Neural cell (in vitro differentiated cells): ENCODE measurements at regions not wholly inside any gene's neighbourhood (a gene's known extent, or its start where the extent isn't known, plus 50 kb on each side); places are given as distances from the start of the nearest gene placed in this dataset.

Experiments
- H2AFZ ChIP-seq: fragments of 200-600, 300-800 bp; sonication (generic), shearing (Covaris generic); 2 replicates; pipeline ENCODE4 v1.6.0; 2014; ENCODE audit warnings: low read depth, mild to moderate bottlenecking, antibody characterized with exemption, low read length, moderate library complexity
- H3F3A ChIP-seq: fragments of 200-600 bp; shearing (Covaris generic); 2 replicates; pipeline ENCODE4 v1.6.1; 2016; ENCODE audit warnings: mild to moderate bottlenecking, moderate library complexity, mixed read lengths, antibody characterized with exemption, low read length; ENCODE audit not compliant: insufficient read depth, poor library complexity, severe bottlenecking
- H3K27ac ChIP-seq: fragments of 200-600, 300-800 bp; sonication (generic), shearing (Covaris generic); 2 replicates; pipeline ENCODE4 v1.5.1; 2014; ENCODE audit warnings: mild to moderate bottlenecking, low read length, moderate library complexity
- H3K27me3 ChIP-seq: fragments of 300-800, 200-600 bp; sonication (generic), shearing (Covaris generic); 2 replicates; pipeline ENCODE4 v1.6.0; 2014; ENCODE audit warnings: mild to moderate bottlenecking, low read depth, low read length, moderate library complexity; ENCODE audit not compliant: insufficient read depth
- H3K36me3 ChIP-seq: fragments of 300-800, 200-600 bp; sonication (generic), shearing (Covaris generic); 2 replicates; pipeline ENCODE4 v1.5.1; 2014; ENCODE audit warnings: mild to moderate bottlenecking, antibody characterized with exemption, low read length, moderate library complexity; ENCODE audit not compliant: insufficient read depth
- H3K4me2 ChIP-seq: fragments of 300-800, 200-600 bp; sonication (generic), shearing (Covaris generic); 2 replicates; pipeline ENCODE4 v1.6.0; 2014; ENCODE audit warnings: mild to moderate bottlenecking, low read length
- H3K4me3 ChIP-seq: fragments of 300-800, 200-600 bp; sonication (generic), shearing (Covaris generic); 2 replicates; pipeline ENCODE4 v1.5.1; 2014; ENCODE audit warnings: mild to moderate bottlenecking, low read length, moderate library complexity
- H3K79me2 ChIP-seq: fragments of 200-600 bp; shearing (Covaris generic); replicated peaks from 2 replicates; pipeline ENCODE4 v1.6.0; 2014; ENCODE audit warnings: mild to moderate bottlenecking, low read length, moderate library complexity; ENCODE audit not compliant: insufficient read depth
- H3K9ac ChIP-seq: fragments of 300-800, 200-600 bp; sonication (generic), shearing (Covaris generic); 2 replicates; pipeline ENCODE4 v1.6.1; 2016; ENCODE audit warnings: mild to moderate bottlenecking, low read length, mixed read lengths
- H3K9me2 ChIP-seq: fragments of 200-600 bp; shearing (Covaris generic); 2 replicates; pipeline ENCODE4 v1.6.1; 2016; ENCODE audit warnings: mild to moderate bottlenecking, low read length, mixed read lengths; ENCODE audit not compliant: insufficient read depth
- H3K9me3 ChIP-seq: fragments of 200-600, 300-800 bp; sonication (generic), shearing (Covaris generic); 2 replicates; pipeline ENCODE4 v1.6.1; 2016; ENCODE audit warnings: mild to moderate bottlenecking, mixed run types, low read length, moderate library complexity, mixed read lengths
- H4K20me1 ChIP-seq: fragments of 200-600 bp; shearing (Covaris generic); 2 replicates; pipeline ENCODE4 v1.6.1; 2016; ENCODE audit warnings: mild to moderate bottlenecking, mixed run types; ENCODE audit not compliant: insufficient read depth
- EP300 ChIP-seq: fragments of 450-650 bp; conservative IDR thresholded peaks from 2 replicates; pipeline ENCODE4 v1.6.1; 2014; ENCODE audit warnings: antibody characterized with exemption, mild to moderate bottlenecking, moderate library complexity; ENCODE audit not compliant: poor library complexity, severe bottlenecking
- EZH2 ChIP-seq: fragments of 200-600, 300-800 bp; shearing (Covaris generic), sonication (generic); IDR thresholded peaks from 2 replicates; pipeline ENCODE4 v1.6.1; 2014; ENCODE audit warnings: antibody characterized with exemption, low read length, borderline replicate concordance, mild to moderate bottlenecking; ENCODE audit not compliant: insufficient read depth, poor library complexity, severe bottlenecking
- MXI1 ChIP-seq: fragments of 450-650 bp; conservative IDR thresholded peaks from 2 replicates; pipeline ENCODE4 v1.6.1; 2014; ENCODE audit warnings: antibody characterized with exemption, mild to moderate bottlenecking; ENCODE audit not compliant: poor library complexity, severe bottlenecking
- POLR2AphosphoS5 ChIP-seq: IDR thresholded peaks from 2 replicates; pipeline ENCODE4 v1.6.1; 2012
- RAD21 ChIP-seq: fragments of 450-650 bp; conservative IDR thresholded peaks from 2 replicates; pipeline ENCODE4 v1.6.1; 2014; ENCODE audit warnings: antibody characterized with exemption, mild to moderate bottlenecking, moderate library complexity
- SMC3 ChIP-seq: fragments of 450-650 bp; conservative IDR thresholded peaks from 2 replicates; pipeline ENCODE4 v1.6.1; 2014; ENCODE audit warnings: antibody characterized with exemption, mild to moderate bottlenecking, moderate library complexity; ENCODE audit not compliant: poor library complexity
- TAF1 ChIP-seq: IDR thresholded peaks from 2 replicates; pipeline ENCODE4 v1.6.1; 2012; ENCODE audit warnings: low read depth
- TF ChIP-seq, protein P1 (sequence below): IDR thresholded peaks from 2 replicates; pipeline ENCODE4 v1.6.1; 2012; ENCODE audit warnings: borderline replicate concordance
- TF ChIP-seq, protein P2 (sequence below): fragments of 450-650 bp; IDR thresholded peaks from 2 replicates; pipeline ENCODE4 v1.5.1; 2014; ENCODE audit warnings: antibody characterized with exemption, mild to moderate bottlenecking, moderate library complexity; ENCODE audit not compliant: poor library complexity, severe bottlenecking

DNA sequence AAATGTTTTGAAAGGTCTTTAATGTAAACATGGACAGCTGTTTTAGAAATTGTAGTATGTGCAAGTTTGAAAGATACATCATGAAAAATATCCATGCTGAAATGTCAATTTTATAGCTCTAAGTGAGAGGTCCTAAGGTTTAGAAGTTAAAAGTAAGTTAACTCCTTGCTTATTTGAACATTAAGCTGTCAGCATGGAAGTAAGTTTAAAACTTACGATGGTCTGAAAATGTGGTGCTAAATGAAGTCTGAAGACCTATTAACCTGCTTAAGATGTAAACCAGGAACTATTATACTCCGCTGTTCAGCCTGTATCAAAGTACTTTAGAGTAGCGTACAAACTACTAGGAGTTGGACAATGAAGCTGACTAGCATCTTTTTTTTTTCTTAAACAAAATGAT lies 1082.4 kb downstream of the TMTC2 start:
- Histone ChIP-seq H2AFZ (no peak overlapping the region), H3K4me3 (no peak overlapping the region), H3K27ac (no peak overlapping the region), H3K4me2 (no peak overlapping the region), H3K9me2 (no peaks in the 10 kb centered on the region), H3K79me2 (no peaks in the 10 kb centered on the region), H3F3A (no peaks in the 10 kb centered on the region), H3K36me3 (no peaks in the 10 kb centered on the region), H3K9ac (no peak overlapping the region), H4K20me1 (no peaks in the 10 kb centered on the region), H3K9me3 (no peaks in the 10 kb centered on the region), H3K27me3 (no peaks in the 10 kb centered on the region)
- no peak for TF ChIP-seq POLR2AphosphoS5
- no peak for TF ChIP-seq EZH2

DNA sequence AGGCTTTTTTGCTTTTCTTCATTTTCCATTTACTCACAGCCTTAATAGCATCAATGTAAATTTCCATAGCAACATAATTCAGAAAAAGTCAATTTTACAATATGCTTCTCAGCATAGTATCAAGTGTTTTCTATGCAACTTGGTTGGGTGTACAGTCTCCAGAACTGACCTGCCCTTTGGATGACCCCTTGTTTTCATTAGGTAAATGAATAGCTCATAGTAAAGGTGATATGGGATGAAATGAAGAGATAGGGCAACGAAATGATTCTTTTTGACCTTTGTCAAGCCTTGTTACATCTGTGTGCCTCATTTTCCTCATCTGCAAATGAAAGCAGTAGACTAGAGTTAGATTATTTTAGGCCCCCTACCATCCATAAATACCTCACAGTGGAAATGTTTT lies 1081.0 kb downstream of the TMTC2 start:
- no peak overlapping the region for H3K4me3 ChIP-seq
- no peak overlapping the region for H3K27ac ChIP-seq
- TF ChIP-seq, protein P1, sequence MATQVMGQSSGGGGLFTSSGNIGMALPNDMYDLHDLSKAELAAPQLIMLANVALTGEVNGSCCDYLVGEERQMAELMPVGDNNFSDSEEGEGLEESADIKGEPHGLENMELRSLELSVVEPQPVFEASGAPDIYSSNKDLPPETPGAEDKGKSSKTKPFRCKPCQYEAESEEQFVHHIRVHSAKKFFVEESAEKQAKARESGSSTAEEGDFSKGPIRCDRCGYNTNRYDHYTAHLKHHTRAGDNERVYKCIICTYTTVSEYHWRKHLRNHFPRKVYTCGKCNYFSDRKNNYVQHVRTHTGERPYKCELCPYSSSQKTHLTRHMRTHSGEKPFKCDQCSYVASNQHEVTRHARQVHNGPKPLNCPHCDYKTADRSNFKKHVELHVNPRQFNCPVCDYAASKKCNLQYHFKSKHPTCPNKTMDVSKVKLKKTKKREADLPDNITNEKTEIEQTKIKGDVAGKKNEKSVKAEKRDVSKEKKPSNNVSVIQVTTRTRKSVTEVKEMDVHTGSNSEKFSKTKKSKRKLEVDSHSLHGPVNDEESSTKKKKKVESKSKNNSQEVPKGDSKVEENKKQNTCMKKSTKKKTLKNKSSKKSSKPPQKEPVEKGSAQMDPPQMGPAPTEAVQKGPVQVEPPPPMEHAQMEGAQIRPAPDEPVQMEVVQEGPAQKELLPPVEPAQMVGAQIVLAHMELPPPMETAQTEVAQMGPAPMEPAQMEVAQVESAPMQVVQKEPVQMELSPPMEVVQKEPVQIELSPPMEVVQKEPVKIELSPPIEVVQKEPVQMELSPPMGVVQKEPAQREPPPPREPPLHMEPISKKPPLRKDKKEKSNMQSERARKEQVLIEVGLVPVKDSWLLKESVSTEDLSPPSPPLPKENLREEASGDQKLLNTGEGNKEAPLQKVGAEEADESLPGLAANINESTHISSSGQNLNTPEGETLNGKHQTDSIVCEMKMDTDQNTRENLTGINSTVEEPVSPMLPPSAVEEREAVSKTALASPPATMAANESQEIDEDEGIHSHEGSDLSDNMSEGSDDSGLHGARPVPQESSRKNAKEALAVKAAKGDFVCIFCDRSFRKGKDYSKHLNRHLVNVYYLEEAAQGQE: no peak
- no peak for TF ChIP-seq TAF1
- H3K4me2 ChIP-seq: no peak overlapping the region
- no peaks in the 10 kb centered on the region for H3K9me2 ChIP-seq
- no peak overlapping the region for H3K9ac ChIP-seq
- no peak overlapping the region for H2AFZ ChIP-seq
- H3F3A ChIP-seq: no peaks in the 10 kb centered on the region
- H4K20me1 ChIP-seq: no peaks in the 10 kb centered on the region
- H3K27me3 ChIP-seq: no peaks in the 10 kb centered on the region
- H3K9me3 ChIP-seq: no peaks in the 10 kb centered on the region
- no peaks in the 10 kb centered on the region for H3K79me2 ChIP-seq
- no peaks in the 10 kb centered on the region for H3K36me3 ChIP-seq

DNA sequence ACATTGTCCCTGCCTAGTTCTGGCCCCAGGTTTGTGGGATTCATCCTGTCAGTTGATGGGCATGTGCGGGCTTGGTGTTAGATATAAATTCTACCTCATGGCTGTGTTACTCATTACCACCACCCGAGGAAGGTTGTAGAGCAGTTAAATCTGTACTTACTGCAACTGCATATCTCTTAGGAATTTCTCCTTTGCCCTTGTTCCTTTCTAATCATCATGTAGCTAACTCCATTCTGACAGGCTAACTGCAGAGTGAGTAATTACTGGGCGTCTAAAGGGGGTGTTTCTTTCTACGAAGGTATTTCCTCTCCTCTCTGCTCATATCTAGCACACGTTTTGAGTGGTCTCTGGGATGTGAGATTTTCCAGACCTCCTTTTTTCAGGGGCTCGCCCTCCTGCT lies 1076.7 kb downstream of the TMTC2 start:
- no peak overlapping the region for H3K4me3 ChIP-seq
- no peak overlapping the region for H3K27ac ChIP-seq
- H3F3A ChIP-seq: no peaks in the 10 kb centered on the region
- H3K9me3 ChIP-seq: no peaks in the 10 kb centered on the region
- H3K9ac ChIP-seq: no peak overlapping the region
- no peak overlapping the region for H2AFZ ChIP-seq
- no peak overlapping the region for H3K4me2 ChIP-seq
- no peak for TF ChIP-seq TAF1
- TF ChIP-seq SMC3: no peak
- TF ChIP-seq, protein P1: no peak
- no peak for TF ChIP-seq EZH2
- TF ChIP-seq, protein P2, sequence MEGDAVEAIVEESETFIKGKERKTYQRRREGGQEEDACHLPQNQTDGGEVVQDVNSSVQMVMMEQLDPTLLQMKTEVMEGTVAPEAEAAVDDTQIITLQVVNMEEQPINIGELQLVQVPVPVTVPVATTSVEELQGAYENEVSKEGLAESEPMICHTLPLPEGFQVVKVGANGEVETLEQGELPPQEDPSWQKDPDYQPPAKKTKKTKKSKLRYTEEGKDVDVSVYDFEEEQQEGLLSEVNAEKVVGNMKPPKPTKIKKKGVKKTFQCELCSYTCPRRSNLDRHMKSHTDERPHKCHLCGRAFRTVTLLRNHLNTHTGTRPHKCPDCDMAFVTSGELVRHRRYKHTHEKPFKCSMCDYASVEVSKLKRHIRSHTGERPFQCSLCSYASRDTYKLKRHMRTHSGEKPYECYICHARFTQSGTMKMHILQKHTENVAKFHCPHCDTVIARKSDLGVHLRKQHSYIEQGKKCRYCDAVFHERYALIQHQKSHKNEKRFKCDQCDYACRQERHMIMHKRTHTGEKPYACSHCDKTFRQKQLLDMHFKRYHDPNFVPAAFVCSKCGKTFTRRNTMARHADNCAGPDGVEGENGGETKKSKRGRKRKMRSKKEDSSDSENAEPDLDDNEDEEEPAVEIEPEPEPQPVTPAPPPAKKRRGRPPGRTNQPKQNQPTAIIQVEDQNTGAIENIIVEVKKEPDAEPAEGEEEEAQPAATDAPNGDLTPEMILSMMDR: no peak
- no peak for TF ChIP-seq POLR2AphosphoS5
- TF ChIP-seq EP300: no peak
- TF ChIP-seq RAD21: no peak
- no peak for TF ChIP-seq MXI1
- no peaks in the 10 kb centered on the region for H3K27me3 ChIP-seq
- no peaks in the 10 kb centered on the region for H3K9me2 ChIP-seq
- no peaks in the 10 kb centered on the region for H3K36me3 ChIP-seq
- H4K20me1 ChIP-seq: no peaks in the 10 kb centered on the region
- no peaks in the 10 kb centered on the region for H3K79me2 ChIP-seq
